Kidney (tissue), 13 donors: ENCODE measurements at regions not wholly inside any gene's neighbourhood (a gene's known extent, or its start where the extent isn't known, plus 50 kb on each side); places are given as distances from the start of the nearest gene placed in this dataset.

Experiments used
- DNase-seq, 5 donors: peaks; one replicate each; pipeline ENCODE4 v3.0.0-alpha.2; 2013 to 2020
- FAIRE-seq: peaks from 2 replicates; lab custom pipeline; 2012; peaks lifted over from hg19 to GRCh38; lab: Jason Lieb, UNC
- H3K27ac ChIP-seq, 2 donors: one replicate each; pipeline ENCODE4 v1.7.0; 2013; ENCODE audit warnings: low read depth in 2 of 2, low read length in 2 of 2, inconsistent platforms in 1 of 2
- H3K27me3 ChIP-seq: one replicate; pipeline ENCODE4 v1.7.1; 2013; ENCODE audit warnings: low read length, inconsistent platforms; ENCODE audit not compliant: control insufficient read depth, insufficient read depth
- H3K36me3 ChIP-seq, 3 donors: one replicate each; pipeline versions ENCODE4 v1.7.0 to v1.7.1; 2013; ENCODE audit warnings: low read length in 3 of 3, control low read depth in 1 of 3, inconsistent platforms in 1 of 3; ENCODE audit not compliant: insufficient read depth in 3 of 3, control insufficient read depth in 2 of 3
- H3K4me1 ChIP-seq, 3 donors: one replicate each; pipeline versions ENCODE4 v1.7.0 to v1.7.1; 2013; ENCODE audit warnings: low read length in 3 of 3, inconsistent platforms in 1 of 3, low read depth in 1 of 3; ENCODE audit not compliant: control insufficient read depth in 2 of 3, insufficient read depth in 2 of 3
- H3K4me3 ChIP-seq, 3 donors: one replicate each; pipeline versions ENCODE4 v1.7.0 to v1.8.1; 2013; ENCODE audit warnings: low read length in 3 of 3, control low read depth in 1 of 3, inconsistent platforms in 1 of 3
- H3K9ac ChIP-seq, 3 donors: one replicate each; pipeline versions ENCODE4 v1.7.0 to v1.7.1; 2013; ENCODE audit warnings: low read length in 3 of 3, control low read depth in 1 of 3, inconsistent platforms in 1 of 3
- H3K9me3 ChIP-seq, 3 donors: one replicate each; pipeline versions ENCODE4 v1.7.0 to v1.7.1; 2013; ENCODE audit warnings: low read length in 3 of 3, control low read depth in 1 of 3, inconsistent platforms in 1 of 3; ENCODE audit not compliant: control insufficient read depth in 2 of 3, insufficient read depth in 1 of 3
- CTCF ChIP-seq: IDR thresholded peaks from 3 replicates; pipeline ENCODE4 v1.5.1; 2012; ENCODE audit warnings: mild to moderate bottlenecking, moderate library complexity, borderline replicate concordance; ENCODE audit not compliant: insufficient read depth; ENCODE audit errors: extremely low read depth
- intact Hi-C: fragments of 100-400 bp; cut with DNase I; formaldehyde crosslinking; loops from one replicate; pipeline ENCODE4 v1.11.1; 2022
- donor health status: control.
- donor health status: control.
- donor health status: control.
- donor health status: control.
- donor health status: control.
- donor health status: DM: yes; HTN: yes; CAD: no.
- donor health status: Normal renal cell carcinoma (clear cell type).

- Histone ChIP-seq H3K27me3 (no peaks in the 10 kb centered on the region), H3K36me3 (no peaks in the 10 kb centered on the region), H3K9me3 (no peaks in the 10 kb centered on the region), H3K4me3 (no peak overlapping the region), H3K4me1 (no peaks in the 10 kb centered on the region), H3K27ac (no peak overlapping the region), H3K9ac (no peak overlapping the region)
- no peak for DNase-seq
- TF ChIP-seq CTCF = no peak
- intact Hi-C loops = no loop called here
- no peak for FAIRE-seq
Observed at GRCh38 chr2:12047761-12048160, 301.3 kb downstream of the LPIN1 start.

- Histone ChIP-seq H3K4me3 (no peak overlapping the region), H3K9me3 (no peaks in the 10 kb centered on the region), H3K36me3 (no peaks in the 10 kb centered on the region), H3K4me1 (no peaks in the 10 kb centered on the region), H3K27ac (no peak overlapping the region), H3K9ac (no peak overlapping the region), H3K27me3 (no peaks in the 10 kb centered on the region)
- DNase-seq (no peak), FAIRE-seq (no peak)
- no peak for TF ChIP-seq CTCF
- intact Hi-C loops = no loop called here
Observed at GRCh38 chr2:12048550-12048949, 302.1 kb downstream of the LPIN1 start.

- intact Hi-C loops = no loop called here
- no peak for TF ChIP-seq CTCF
- no peak overlapping the region for H3K27ac ChIP-seq
- H3K9ac ChIP-seq = no peak overlapping the region
- H3K9me3 ChIP-seq = no peaks in the 10 kb centered on the region
- no peak overlapping the region for H3K4me3 ChIP-seq
- H3K36me3 ChIP-seq = no peaks in the 10 kb centered on the region
- no peaks in the 10 kb centered on the region for H3K4me1 ChIP-seq
- FAIRE-seq (no peak), DNase-seq (no peak)
- H3K27me3 ChIP-seq = no peaks in the 10 kb centered on the region
Observed at GRCh38 chr2:12050396-12050795, 304.0 kb downstream of the LPIN1 start.

GRCh38 chr2:12051831-12052230 lies 305.4 kb downstream of the LPIN1 start:
- H3K36me3 ChIP-seq = no peaks in the 10 kb centered on the region
- no peak overlapping the region for H3K4me3 ChIP-seq
- no peaks in the 10 kb centered on the region for H3K9me3 ChIP-seq
- no peak for TF ChIP-seq CTCF
- no peak overlapping the region for H3K27ac ChIP-seq
- FAIRE-seq = no peak
- H3K9ac ChIP-seq = no peak overlapping the region
- no peaks in the 10 kb centered on the region for H3K4me1 ChIP-seq
- no peak for DNase-seq
- intact Hi-C loops = no loop called here
- no peaks in the 10 kb centered on the region for H3K27me3 ChIP-seq
